ENCODE measurements at regions not wholly inside any gene's neighbourhood (a gene's known extent, or its start where the extent isn't known, plus 50 kb on each side); places are given as distances from the start of the nearest gene placed in this dataset.

DNA sequence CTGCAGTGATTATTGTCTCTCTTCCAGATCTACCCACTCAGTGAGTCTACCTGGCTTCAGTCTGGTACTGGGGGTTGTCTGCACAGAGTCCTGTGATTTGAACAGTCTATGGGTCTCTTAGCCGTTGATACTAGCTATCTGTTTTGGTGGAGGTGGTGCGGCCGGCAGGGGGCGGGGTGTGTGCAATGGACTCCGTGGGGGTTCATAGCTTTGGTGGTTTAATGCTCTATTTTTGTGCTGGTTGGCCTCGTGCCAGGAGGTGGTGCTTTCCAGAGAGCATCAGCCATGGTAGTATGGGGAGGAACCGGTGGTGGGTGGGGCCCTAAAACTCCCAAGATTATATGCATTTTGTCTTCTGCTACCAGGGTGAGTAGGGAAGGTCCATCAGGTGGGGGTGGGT lies 1120.1 kb upstream of the FAM98A start:
- no peak overlapping the region for H2AFZ ChIP-seq (ENCODE audit: low read depth, low read length)
- no peak for TF ChIP-seq TAF1 (IDR thresholded peaks at IDR 0.05; ENCODE audit: low read depth)
- TF ChIP-seq RAD21 (conservative IDR thresholded peaks at IDR 0.05), result no peak
- H3K4me3 ChIP-seq (ENCODE audit: low read length), result no peak overlapping the region
- no peak overlapping the region for H3K27ac ChIP-seq (ENCODE audit: low read length)
- H4K20me1 ChIP-seq (ENCODE audit: insufficient read depth), result no peaks in the 10 kb centered on the region
- H3K79me2 ChIP-seq (replicated peaks; ENCODE audit: insufficient read depth, low read length), result no peaks in the 10 kb centered on the region
- H3F3A ChIP-seq (ENCODE audit: insufficient read depth, low read length, poor library complexity, severe bottlenecking), result no peaks in the 10 kb centered on the region
- H3K27me3 ChIP-seq (ENCODE audit: insufficient read depth, low read depth, low read length), result no peaks in the 10 kb centered on the region
- H3K4me2 ChIP-seq (ENCODE audit: low read length), result no peak overlapping the region
- H3K9me3 ChIP-seq (ENCODE audit: low read length), result no peaks in the 10 kb centered on the region
- H3K36me3 ChIP-seq (ENCODE audit: insufficient read depth, low read length), result no peaks in the 10 kb centered on the region
- no peak overlapping the region for H3K9ac ChIP-seq (ENCODE audit: low read length)
- no peaks in the 10 kb centered on the region for H3K9me2 ChIP-seq (ENCODE audit: insufficient read depth, low read length)

DNA sequence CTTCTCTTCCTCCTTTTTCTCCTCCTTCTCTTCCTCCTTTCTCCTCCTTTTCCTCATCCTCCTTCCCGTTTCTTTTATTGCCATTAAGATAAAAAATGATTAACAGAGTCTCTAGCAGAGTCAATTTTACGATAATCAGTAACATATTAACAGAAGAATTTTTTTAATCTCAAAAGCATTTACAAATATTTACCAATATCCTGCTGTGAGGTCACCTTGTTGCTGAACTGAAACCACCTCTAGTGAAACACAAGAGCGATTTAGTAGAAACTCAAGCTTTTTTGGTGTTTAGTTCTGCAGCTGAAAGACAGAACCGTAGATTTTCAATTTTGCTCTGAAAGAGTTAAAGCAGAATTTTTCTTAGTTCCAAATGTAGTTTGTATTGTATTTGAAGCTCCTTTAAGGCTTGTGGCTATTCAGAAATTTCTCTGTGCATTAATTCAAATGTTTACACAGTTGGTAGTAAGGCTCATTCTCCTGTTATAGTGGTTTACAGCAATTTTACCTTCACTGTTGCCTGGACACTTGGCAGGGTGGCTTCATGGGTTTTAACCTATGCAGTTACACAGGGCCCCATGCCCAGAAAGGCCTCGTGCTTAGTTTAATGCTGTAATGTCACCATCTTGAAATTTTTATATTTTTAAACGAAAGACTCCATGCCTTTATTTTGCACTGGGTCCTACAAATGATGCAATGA lies 1106.6 kb upstream of the FAM98A start:
- no peak for TF ChIP-seq RAD21 (conservative IDR thresholded peaks at IDR 0.05)
- no peak for TF ChIP-seq EZH2 (IDR thresholded peaks at IDR 0.05; ENCODE audit: borderline replicate concordance, insufficient read depth, low read length, poor library complexity, severe bottlenecking)
- no peak for TF ChIP-seq POLR2AphosphoS5 (IDR thresholded peaks at IDR 0.05)
- TF ChIP-seq, protein P1, sequence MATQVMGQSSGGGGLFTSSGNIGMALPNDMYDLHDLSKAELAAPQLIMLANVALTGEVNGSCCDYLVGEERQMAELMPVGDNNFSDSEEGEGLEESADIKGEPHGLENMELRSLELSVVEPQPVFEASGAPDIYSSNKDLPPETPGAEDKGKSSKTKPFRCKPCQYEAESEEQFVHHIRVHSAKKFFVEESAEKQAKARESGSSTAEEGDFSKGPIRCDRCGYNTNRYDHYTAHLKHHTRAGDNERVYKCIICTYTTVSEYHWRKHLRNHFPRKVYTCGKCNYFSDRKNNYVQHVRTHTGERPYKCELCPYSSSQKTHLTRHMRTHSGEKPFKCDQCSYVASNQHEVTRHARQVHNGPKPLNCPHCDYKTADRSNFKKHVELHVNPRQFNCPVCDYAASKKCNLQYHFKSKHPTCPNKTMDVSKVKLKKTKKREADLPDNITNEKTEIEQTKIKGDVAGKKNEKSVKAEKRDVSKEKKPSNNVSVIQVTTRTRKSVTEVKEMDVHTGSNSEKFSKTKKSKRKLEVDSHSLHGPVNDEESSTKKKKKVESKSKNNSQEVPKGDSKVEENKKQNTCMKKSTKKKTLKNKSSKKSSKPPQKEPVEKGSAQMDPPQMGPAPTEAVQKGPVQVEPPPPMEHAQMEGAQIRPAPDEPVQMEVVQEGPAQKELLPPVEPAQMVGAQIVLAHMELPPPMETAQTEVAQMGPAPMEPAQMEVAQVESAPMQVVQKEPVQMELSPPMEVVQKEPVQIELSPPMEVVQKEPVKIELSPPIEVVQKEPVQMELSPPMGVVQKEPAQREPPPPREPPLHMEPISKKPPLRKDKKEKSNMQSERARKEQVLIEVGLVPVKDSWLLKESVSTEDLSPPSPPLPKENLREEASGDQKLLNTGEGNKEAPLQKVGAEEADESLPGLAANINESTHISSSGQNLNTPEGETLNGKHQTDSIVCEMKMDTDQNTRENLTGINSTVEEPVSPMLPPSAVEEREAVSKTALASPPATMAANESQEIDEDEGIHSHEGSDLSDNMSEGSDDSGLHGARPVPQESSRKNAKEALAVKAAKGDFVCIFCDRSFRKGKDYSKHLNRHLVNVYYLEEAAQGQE (IDR thresholded peaks at IDR 0.05; ENCODE audit: borderline replicate concordance), result no peak
- no peak for TF ChIP-seq MXI1 (conservative IDR thresholded peaks at IDR 0.05; ENCODE audit: poor library complexity, severe bottlenecking)
- TF ChIP-seq SMC3 (conservative IDR thresholded peaks at IDR 0.05; ENCODE audit: poor library complexity), result no peak
- TF ChIP-seq, protein P2, sequence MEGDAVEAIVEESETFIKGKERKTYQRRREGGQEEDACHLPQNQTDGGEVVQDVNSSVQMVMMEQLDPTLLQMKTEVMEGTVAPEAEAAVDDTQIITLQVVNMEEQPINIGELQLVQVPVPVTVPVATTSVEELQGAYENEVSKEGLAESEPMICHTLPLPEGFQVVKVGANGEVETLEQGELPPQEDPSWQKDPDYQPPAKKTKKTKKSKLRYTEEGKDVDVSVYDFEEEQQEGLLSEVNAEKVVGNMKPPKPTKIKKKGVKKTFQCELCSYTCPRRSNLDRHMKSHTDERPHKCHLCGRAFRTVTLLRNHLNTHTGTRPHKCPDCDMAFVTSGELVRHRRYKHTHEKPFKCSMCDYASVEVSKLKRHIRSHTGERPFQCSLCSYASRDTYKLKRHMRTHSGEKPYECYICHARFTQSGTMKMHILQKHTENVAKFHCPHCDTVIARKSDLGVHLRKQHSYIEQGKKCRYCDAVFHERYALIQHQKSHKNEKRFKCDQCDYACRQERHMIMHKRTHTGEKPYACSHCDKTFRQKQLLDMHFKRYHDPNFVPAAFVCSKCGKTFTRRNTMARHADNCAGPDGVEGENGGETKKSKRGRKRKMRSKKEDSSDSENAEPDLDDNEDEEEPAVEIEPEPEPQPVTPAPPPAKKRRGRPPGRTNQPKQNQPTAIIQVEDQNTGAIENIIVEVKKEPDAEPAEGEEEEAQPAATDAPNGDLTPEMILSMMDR (IDR thresholded peaks at IDR 0.05; ENCODE audit: poor library complexity, severe bottlenecking), result no peak
- no peak for TF ChIP-seq EP300 (conservative IDR thresholded peaks at IDR 0.05; ENCODE audit: poor library complexity, severe bottlenecking)
- TF ChIP-seq TAF1 (IDR thresholded peaks at IDR 0.05; ENCODE audit: low read depth), result no peak
- Histone ChIP-seq H3K9me2 (ENCODE audit: insufficient read depth, low read length) (no peaks in the 10 kb centered on the region), H3K4me3 (ENCODE audit: low read length) (no peak overlapping the region), H3K27me3 (ENCODE audit: insufficient read depth, low read depth, low read length) (no peaks in the 10 kb centered on the region), H2AFZ (ENCODE audit: low read depth, low read length) (no peak overlapping the region), H4K20me1 (ENCODE audit: insufficient read depth) (no peaks in the 10 kb centered on the region), H3K27ac (ENCODE audit: low read length) (no peak overlapping the region), H3K9me3 (ENCODE audit: low read length) (no peaks in the 10 kb centered on the region), H3K4me2 (ENCODE audit: low read length) (no peak overlapping the region), H3K9ac (ENCODE audit: low read length) (no peak overlapping the region), H3K79me2 (replicated peaks; ENCODE audit: insufficient read depth, low read length) (no peaks in the 10 kb centered on the region), H3F3A (ENCODE audit: insufficient read depth, low read length, poor library complexity, severe bottlenecking) (no peaks in the 10 kb centered on the region), H3K36me3 (ENCODE audit: insufficient read depth, low read length) (no peaks in the 10 kb centered on the region)
